GM21717 (cell line): ENCODE measurements at regions not wholly inside any gene's neighbourhood (a gene's known extent, or its start where the extent isn't known, plus 50 kb on each side); places are given as distances from the start of the nearest gene placed in this dataset.
"Not testable (repeated sequence)": the region's sequence is repeated elsewhere in the genome, so short reads cannot be mapped to it uniquely, and the experiment has no call there.

Source experiments
- ATAC-seq: cut with Tn5 transposase; IDR thresholded peaks from one replicate; pipeline ENCODE4 v1.9.1; 2021; ENCODE audit warnings: mild to moderate bottlenecking, moderate library complexity; ENCODE audit not compliant: unreplicated experiment

DNA sequence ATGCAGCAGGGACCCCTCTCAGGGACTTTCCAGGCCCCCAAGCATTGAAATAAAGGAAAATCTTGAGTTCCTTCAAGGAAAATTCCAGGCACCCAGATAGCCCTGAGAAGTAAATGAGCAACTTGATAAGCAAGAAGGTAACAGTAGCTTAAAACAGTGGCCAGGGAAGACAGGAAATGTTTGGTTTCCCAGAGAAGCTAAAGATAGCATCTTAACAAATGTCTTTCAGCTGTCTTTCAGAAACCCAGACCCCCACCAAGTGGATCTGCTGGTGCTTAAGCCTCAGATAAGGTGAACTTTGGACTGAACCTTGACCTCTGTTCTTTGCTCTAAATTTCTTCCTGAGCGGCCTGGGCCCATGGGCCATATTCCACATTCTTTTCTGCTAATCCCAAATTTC lies 117.8 kb upstream of the CST7 start:
- no peak for ATAC-seq

DNA sequence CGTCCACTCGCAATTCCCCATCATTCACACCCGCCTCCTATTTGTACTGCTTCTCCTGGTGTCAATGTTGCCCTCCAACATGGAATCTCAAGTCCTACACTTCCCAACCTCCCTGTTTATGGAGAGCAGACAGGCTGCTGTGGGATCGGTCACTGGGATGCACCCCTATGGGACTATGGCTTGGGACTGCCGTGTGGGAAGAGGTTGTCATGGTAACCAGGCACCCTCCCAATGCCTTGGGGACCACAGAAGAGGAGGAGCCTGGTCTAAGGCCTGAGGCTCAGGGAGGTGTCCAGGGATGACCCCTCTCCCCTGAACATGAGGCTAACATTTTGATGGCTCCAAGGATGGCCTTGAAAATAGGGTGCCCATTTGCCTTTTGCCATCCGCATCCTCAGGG lies 116.6 kb upstream of the CST7 start:
- ATAC-seq, result no peak

DNA sequence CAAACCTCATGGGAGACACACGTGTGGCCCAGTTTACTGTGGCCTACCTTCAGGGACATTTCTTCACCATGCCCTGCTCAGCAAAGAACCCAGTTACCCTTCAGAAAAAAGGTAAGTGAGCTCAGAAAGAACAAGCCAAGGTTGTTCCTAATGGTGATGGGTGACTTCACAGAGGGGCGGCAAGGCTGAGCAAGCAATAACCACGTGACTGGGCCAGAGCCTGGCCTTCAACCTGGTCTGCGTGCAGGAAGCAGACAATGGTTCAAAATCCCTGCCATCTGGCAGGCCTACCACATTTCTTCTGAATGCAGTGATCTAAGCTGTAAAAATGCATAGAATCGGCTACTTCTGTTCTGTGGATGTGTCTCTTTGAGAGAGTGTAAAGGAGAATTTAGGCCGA lies 115.5 kb upstream of the CST7 start:
- no peak for ATAC-seq

DNA sequence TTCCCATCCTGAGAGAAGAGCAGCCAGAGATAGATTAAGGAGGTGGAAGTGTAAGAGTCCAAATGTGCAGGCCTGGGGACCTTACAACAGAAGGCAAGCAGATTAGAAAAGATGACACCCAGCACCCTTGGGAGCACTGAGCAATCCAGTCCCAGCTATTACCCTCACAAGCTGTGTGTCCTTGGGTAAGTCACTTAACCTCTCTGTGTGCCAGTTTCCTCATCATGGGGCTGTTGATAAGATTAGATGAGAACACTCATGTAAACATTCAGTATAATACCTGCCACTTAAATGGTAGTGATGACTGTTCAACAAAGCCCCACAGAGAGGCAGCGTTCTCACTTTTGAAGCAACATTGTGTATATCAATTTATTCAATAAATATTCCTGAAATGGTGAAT lies 114.8 kb upstream of the CST7 start:
- no peak for ATAC-seq

DNA sequence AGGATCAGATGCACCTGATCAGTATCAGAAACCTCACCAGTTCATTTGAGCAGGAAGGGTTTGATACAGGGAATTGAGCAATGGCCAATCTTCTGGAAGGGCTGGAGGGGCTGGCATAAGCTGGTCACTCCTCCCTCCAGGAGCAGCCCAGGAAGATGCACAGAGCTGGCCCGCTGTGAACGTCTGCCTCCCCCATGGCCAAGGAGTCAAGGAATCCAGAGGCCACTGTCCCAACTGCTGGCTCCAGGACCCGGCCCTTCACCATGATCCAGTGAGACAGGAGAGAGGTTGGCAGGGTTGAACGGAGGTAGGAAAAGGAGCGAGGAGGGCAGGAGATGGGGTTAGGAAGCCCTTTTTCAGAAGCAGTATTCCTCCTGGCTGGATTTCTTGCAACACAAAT lies 113.9 kb upstream of the CST7 start:
- no peak for ATAC-seq

DNA sequence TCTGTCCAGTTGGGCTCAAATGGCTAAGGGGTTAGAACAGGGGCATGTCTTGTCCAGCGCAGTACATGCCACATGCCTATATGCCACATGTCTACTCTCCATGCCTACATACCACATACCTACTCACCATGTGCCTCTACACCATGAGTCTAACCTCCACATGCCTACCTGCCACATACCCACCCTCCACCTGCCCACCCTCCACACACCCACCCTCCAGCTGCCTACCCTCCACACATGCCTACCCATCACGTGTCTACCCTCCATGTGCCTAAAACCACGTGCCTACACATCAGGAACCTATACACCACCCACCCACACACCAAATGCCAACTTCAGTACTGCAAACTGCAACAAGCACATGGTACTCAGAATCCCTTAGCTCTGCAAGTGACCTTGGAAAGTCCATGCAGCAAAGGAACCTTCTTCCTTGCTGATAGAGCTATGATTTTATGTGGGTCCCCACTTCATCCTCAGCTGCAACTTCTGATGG lies 113.0 kb upstream of the CST7 start:
- no peak for ATAC-seq

DNA sequence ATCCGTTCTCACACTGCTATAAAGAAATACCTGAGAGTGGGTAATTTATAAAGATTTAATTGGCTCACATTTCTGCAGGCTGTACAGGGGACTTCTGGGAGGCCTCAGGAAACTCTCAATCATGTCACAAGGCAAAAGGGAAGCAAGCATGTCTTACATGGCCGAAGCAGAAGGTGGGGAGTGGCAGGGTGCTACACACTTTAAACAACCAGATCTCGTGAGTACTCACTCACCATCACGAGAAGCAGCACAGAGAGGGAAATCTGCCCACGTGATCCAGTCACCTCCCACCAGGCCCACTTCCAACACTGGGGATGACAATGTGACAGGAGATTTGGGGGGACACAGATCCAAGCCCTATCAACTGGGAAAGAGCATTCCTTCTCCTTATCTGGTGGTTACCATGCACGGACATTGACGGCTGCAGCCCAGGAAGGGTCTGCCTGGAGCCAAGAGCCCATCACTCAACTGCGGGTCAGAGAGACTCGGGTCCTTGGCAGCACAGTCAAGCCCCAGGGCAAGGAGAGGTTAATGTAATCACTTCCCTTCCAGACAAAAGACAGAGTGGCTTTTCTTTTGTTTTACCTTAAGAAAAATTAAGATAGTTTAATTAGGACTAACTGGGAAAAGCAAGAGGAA lies 112.3 kb upstream of the CST7 start:
- ATAC-seq, result no peak

DNA sequence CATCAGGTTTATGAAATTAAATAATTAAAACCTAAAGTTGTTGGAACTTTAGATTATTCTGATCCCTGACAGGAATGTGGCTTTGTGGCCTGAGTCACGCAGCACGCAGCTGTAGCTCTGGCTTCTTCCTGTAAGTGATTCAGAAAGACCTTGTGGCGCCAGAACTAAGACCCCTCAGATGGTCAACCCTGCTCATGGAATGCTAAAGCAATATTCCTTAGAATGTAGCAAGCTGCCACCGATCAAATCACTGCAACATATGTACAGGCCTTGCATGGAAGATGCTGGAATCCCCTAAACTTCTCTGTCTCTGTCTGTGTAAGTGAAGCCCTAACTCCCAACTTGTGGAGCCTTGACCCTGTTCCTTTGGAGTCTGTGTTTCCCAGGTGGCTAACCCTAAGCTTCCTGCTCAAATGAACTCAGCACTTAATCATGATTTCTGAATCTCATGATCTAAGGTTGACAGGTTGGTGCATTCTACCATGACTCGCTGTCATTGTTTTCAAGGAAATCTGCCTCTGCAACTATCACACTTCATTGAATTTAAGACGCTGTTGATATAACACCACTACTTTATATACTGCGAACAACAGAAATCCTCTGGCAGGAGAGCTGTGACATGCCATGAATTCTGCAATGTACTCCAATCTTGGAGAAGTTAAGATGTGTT lies 111.2 kb upstream of the CST7 start:
- ATAC-seq, result no peak

DNA sequence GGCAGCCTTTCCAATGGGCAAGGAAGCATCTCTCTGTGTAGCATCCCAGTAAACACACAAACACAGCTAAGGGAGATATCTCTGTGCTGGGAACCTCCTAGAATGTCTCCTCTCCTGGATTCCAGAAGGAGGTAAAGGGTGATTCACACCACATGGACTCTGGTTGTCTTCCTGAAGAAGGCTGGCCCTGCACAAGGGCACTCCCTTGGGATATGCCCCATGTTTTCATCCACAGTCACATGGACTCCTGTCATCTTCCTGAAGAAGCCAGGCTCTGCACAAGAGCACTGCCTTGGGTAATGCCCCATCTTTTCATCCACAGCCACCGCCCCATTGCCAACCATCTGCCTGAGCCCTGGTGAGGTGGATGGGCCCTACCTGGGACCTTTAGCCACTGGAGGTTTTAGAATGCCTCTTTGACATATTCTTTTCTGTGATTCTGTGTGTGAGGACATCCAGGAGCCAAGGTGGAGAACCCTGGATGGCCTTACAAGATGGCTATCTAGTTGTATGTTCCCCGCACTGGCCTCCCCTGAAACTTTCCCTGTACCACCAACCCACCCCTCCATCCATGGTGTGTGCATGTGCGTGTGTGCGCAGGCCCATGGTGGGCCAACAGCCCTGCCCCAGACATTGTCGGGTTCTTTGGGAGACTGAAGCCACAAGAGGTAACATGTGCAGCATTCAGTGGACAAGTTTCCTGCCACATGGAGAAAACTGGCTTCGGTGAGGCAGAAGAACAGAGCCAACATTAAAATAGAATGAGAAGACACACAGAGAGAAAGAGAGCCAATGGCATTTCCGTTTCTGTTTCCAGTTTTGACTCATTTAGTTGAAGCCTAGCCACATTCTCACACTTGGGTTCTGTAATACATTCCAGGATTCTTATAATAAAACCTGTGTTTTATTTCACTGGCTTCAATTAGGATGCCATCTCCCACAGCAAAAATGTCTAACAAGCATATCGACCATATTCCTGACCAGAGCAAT lies 110.2 kb upstream of the CST7 start:
- no peak for ATAC-seq

DNA sequence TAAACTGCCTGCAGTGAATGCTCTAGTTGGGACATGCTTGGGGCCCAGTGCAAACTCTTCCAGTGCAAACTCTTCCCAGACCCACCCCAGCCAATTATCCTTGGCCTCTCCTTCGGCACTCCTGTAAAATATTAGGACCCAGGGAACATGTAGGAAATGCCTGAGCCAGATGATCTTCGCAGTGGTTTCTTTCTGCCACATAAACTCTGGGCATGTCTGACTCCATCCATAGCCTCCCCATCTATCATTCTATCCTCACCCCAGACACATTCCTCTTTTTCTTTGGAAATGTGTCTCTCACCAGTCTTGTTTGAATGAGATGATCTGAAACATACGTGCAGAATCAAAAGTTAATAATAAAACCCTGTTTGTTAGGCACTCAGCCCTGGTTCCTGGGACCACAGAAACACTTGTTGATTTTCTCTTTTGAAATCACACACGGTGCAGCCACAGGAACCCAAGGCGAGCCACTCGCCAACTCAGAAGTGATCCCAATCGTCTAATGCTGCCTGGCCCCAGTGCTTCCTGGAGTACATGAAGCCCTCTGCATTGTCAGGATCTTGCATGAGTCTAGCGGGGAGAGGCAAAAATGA lies 108.9 kb upstream of the CST7 start:
- ATAC-seq, result no peak

DNA sequence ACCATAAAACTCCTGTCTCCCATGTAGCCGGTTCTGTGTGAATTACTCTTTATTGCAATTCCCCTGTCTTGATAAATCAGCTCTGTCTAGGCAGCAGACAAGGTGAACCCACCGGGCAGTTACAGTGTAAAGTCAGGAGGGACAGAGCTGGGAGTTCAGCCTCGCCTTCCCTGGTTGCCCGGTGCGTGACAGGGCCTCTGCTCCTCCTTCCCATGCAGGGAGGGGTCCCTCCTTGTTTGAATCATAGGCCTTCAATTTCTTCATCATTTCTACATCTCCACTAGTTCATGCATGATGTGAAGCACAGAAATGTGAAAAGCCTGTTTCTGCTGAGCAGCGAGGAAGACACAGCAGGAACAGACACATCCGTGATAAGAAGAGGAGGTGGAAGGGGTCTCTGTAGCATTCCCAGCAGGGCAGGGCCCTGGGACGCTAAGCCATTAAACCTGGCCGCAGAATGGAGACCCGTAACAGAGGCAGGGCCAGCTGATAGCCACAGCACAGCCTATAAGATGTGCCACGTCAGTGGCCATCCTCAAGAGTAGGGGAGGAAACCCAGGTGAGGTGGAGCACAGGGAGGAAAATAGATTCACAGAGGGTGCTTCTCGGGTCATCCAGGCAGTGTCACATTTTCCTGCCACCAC lies 106.7 kb upstream of the CST7 start:
- ATAC-seq, result no peak

DNA sequence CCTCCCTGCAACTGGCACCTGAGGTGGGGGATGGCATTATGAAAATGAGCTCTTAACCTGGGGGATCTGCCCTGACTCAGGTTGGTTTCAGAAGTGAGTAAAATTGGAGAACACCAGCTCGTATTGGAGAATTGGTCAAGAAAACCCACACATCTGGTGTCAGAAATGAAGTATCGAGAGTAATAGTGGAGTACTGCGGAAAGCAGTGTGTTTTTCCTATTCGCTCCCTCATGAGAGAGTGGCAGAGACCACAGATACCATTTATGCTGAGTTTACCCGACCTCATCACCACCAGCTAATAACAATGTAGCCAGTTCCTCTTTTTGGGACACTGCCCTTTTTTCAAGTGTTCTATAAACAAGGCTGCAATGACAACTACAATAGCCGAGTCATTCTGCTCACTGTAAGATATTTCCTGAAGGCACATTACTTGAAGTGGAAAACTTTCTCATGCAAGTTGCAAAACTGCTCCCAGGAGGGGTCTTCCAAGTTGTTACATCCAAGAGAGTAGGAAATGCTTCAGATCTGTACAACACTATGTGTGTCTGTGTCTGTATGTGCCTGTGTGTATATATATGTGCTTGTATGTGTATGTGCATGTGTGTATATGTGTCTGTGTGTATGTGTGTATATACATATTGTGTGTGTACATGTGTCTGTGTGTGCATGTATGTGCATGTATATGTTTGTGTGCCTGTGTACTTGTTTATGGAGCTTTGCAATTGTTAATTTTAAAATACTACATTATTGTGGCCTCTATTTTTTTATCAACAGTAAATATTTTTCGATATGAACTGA lies 106.0 kb upstream of the CST7 start:
- ATAC-seq, result peak; percentile 95

DNA sequence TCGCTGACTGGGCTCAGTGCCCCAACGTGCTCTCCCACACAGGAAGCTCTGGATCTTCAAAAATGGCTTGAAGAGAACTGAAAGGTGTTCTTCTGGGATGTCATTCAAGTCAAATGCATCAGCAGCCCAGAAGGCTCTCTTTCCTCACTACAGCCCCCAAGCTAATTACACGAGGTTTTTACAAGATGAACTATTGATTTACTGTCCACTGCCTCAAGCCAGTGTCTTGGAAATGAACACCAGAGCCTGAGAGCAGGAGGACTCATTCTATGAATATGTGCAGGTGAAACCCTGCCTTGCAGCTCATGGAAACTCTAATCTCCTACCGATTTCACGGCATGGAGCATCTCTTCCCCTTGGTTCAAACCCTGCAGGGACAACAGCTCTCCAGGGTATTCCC lies 98.9 kb upstream of the CST7 start:
- no peak for ATAC-seq

DNA sequence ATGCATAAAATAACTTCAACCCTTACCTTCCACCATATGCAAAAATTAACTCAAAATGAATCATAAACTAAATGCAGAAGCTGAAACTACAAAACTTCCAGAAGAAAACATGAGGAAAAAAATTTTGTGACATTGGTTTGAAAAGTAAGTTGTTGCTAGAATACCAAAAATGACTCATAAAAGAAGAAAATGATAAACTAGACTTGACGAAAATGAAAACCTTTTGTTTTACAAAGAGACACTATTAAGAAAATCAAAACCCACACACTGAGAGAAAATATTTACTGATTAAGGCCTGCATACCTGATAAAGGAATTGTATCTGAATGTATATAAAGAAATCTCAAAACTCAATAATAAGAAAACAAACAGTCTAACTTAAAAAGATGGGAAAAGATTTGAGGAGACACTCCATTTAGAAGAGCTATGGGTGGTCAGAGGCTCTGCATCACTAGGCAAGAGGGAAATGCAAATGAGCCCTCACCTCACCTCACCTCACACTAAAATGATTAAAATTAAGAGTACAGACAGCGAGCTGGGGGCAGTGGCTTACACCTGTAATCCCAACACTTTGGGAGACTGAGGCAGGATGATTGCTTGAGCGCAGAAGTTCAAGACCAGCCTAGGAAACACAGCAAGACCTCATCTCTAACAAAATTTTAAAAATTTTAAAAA lies 97.6 kb upstream of the CST7 start:
- ATAC-seq, result no peak

DNA sequence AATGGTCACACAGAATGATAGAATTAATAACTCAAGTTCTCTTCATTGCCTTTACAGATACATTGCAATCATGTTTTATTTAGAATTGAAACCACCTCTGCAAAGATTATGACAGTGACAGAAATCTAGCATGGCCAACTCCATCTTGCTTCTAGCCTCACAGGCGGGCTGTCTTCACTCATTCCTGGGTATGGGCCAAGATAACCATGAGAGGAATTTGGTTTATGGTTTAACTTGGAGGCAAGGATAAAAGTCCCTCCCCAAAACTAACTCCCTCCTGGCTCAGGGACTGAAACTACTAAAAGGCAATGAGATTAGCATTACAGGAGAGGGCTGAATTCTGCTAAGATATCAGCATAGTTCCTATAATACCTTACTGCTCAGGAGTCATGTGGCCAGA lies 95.2 kb upstream of the CST7 start:
- ATAC-seq, result no peak

DNA sequence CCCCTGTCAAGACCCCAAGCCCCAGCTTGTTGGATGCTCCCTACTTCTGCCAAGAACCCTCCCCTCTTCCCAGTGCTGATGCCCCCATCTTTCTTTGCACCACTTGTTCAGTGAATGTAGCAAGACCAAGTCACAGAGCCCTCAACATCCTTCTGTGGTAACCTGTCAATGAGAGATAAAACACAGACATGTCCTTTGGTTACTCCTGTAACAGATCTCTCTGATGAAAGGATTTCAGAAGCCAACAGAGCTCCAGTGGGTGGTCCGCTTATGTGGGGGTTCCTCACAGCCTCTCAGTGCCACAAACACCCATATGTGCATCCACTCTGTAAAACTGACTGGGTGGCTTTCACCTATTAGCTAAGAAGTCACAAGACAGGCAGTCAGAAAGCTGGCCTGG lies 93.2 kb upstream of the CST7 start:
- no peak for ATAC-seq

DNA sequence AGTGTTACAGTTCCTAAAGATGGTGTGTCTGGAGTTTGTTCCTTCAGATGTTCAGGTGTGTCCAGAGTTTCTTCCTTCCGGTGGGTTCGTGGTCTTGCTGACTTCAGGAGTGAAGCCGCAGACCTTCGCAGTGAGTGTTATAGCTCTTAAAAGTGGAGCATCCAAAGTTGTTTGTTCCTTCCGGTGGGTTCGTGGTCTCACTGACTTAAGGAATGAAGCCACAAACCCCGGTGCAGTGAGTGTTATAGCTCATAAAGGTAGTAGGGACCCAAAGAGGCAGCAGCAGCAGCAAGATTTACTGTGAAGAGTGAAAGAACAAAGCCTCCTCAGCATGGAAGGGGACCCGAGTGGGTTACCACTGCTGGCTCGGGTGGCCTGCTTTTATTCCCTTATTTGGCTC lies 90.6 kb upstream of the CST7 start:
- ATAC-seq, result not testable (repeated sequence)

DNA sequence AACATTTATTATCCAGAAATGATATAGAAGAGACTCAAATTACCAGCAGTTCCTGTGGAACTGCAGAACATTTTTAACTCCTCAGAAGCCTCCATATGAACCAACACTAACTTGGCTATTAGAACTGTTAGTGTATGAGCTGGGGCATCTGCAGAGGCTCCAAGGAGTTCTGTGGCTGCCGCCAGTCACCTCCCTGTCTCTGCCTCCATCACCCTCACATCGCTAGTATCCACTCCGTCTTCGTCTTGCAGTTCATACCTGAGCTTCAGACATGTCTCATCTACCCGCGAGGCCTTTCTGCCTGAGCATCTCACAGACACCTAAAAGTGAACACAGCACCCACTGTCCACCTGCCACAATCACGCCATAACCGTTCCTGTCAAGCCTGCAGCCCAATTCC lies 89.5 kb upstream of the CST7 start:
- ATAC-seq, result no peak

DNA sequence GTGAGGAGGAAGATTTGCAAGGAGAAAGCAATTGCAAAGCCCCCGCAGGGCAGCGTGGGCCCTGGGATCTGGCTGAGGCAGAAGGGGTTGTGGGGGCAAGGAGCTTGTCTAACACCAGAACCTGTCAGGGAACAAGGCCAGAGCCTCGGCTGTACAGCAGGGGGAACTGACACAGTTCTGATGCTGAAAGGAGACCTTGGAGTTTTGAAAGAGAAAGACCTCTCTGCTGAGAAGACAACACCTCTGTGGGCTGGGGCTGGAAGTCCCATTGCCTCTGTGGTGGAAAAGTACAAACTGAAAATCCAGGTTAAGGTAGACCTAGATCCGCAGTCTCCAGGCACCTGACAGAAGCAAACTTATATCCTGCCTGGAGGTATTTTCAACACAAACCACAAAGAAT lies 86.9 kb upstream of the CST7 start:
- ATAC-seq, result no peak
